ENCODE measurements at regions not wholly inside any gene's neighbourhood (a gene's known extent, or its start where the extent isn't known, plus 50 kb on each side); places are given as distances from the start of the nearest gene placed in this dataset.

DNA sequence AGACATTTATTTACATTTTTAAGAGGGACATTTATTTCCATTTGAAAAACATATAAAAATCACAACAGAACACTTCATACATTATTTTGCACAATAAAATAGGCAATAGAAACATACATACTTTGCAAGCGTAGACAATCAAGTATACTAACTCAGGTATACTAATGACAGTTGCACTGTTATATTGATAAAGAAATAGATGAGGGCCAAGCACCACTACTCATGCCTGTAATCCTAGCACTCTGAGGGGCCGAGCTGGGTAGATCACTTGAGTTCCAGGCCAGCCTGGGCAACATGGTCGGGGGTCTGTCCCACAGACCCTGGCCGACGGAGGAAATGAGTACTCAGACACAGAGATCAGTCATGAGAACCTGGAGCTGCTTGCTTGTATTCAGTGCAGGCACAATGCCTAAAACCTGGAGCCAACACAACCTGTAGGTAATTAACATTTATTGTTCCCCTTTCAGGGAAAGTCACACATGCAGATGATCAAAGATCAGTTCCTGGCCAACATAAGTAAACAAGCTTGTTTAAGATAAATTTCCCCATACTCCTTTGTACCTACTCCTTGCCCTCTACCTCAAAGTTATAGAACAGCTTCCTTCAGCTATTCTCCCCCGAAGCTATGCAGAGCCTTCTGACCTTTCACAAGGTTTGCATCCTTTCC, 1960.2 kb downstream of the SUCLG1 start:
- no peak for ATAC-seq
- ChIA-PET SMC1A (ENCODE audit: uncharacterized antibody, unreplicated experiment) (no interaction called here), POLR2A (no interaction called here), RAD21 (ENCODE audit: unreplicated experiment) (interaction anchor here (1.1 kb wide), 1 partner anchor 158 kb away, joined by 3 read pairs; no protein-coding TSS in a partner anchor), CTCF (no interaction called here)
- Histone ChIP-seq H3K36me3 (ENCODE audit: control insufficient read depth in 2 of 2, insufficient read depth in 2 of 2, low read length in 1 of 2) (no peaks in the 10 kb centered on the region), H3K79me2 (ENCODE audit: control insufficient read depth, insufficient read depth, low read length) (no peaks in the 10 kb centered on the region), H3K4me2 (ENCODE audit: control insufficient read depth, insufficient read depth) (no peak overlapping the region), H2AFZ (ENCODE audit: control insufficient read depth, low read depth, low read length) (no peak overlapping the region), H3K9ac (ENCODE audit: control insufficient read depth, insufficient read depth, low read length) (no peak overlapping the region), H3K27ac (ENCODE audit: control insufficient read depth, insufficient read depth) (no peak overlapping the region), H3K4me1 (ENCODE audit: control insufficient read depth, insufficient read depth, low read length) (no peaks in the 10 kb centered on the region), H3K4me3 (no peak overlapping the region), H3K27me3 (replicated peaks in 1 of 2; ENCODE audit: control insufficient read depth in 2 of 2, insufficient read depth in 2 of 2, low read length in 1 of 2) (no peaks in the 10 kb centered on the region), H4K20me1 (ENCODE audit: control insufficient read depth, insufficient read depth) (no peaks in the 10 kb centered on the region), H3K9me3 (replicated peaks; ENCODE audit: control insufficient read depth, insufficient read depth, low read length) (no peaks in the 10 kb centered on the region)
- in situ Hi-C loops (cut with MboI) = no loop called here
- no TSS peak for BruUV-seq (replicated peaks)
- DNase-seq (ENCODE audit: low read depth, low spot score) = no peak
- no peak for TF ChIP-seq HDAC2 (IDR thresholded peaks at IDR 0.05)
- TF ChIP-seq, protein P1, sequence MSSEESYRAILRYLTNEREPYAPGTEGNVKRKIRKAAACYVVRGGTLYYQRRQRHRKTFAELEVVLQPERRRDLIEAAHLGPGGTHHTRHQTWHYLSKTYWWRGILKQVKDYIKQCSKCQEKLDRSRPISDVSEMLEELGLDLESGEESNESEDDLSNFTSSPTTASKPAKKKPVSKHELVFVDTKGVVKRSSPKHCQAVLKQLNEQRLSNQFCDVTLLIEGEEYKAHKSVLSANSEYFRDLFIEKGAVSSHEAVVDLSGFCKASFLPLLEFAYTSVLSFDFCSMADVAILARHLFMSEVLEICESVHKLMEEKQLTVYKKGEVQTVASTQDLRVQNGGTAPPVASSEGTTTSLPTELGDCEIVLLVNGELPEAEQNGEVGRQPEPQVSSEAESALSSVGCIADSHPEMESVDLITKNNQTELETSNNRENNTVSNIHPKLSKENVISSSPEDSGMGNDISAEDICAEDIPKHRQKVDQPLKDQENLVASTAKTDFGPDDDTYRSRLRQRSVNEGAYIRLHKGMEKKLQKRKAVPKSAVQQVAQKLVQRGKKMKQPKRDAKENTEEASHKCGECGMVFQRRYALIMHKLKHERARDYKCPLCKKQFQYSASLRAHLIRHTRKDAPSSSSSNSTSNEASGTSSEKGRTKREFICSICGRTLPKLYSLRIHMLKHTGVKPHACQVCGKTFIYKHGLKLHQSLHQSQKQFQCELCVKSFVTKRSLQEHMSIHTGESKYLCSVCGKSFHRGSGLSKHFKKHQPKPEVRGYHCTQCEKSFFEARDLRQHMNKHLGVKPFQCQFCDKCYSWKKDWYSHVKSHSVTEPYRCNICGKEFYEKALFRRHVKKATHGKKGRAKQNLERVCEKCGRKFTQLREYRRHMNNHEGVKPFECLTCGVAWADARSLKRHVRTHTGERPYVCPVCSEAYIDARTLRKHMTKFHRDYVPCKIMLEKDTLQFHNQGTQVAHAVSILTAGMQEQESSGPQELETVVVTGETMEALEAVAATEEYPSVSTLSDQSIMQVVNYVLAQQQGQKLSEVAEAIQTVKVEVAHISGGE (CRISPR knock-in tag; IDR thresholded peaks at IDR 0.05) = no peak
- no peak for TF ChIP-seq MYC (IDR thresholded peaks at IDR 0.05; ENCODE audit: insufficient read depth, insufficient read length, insufficient replicate concordance, low read length, severe bottlenecking)
- no peak for TF ChIP-seq JUNB (IDR thresholded peaks at IDR 0.05)
- TF ChIP-seq IKZF1 (conservative IDR thresholded peaks at IDR 0.05) = no peak
- no peak for TF ChIP-seq HDAC6 (IDR thresholded peaks at IDR 0.05; ENCODE audit: unreplicated experiment)
- TF ChIP-seq NBN (IDR thresholded peaks at IDR 0.05) = no peak
- no peak for TF ChIP-seq RCOR1 (conservative IDR thresholded peaks at IDR 0.05; ENCODE audit: low read depth, low read length)
- no peak for TF ChIP-seq MEF2A (IDR thresholded peaks at IDR 0.05; ENCODE audit: insufficient read depth, low read depth, low read length)
- intact Hi-C loops (cut with micrococcal nuclease; ENCODE audit: unreplicated experiment) = no loop called here
- WGBS (ENCODE audit: insufficient coverage, insufficient replicate concordance, low lambda C conversion rate, missing lambda C conversion rate) = 9% methylated on average over 6 of the region's 6 CpGs
- FAIRE-seq = no peak
